ENCODE measurements at regions not wholly inside any gene's neighbourhood (a gene's known extent, or its start where the extent isn't known, plus 50 kb on each side); places are given as distances from the start of the nearest gene placed in this dataset.

DNA sequence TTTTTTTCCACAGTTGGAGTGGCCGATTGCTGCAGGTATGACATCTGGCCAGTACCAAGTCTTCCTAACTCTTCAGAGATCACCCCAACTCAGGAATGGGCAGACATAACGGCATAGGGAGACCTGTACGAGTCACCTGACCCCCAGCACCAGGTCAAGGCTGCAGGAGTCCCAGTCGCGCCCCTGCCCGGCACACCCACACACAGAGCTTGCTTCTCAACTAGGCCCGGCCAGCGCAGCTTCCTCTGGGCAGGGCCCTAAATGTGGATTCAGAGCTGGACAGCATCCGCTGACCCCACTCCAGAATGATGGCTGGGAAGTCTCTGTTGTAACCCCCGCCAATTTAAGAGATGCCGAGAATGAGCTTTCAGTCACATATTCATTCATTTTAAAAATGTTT, 58.8 kb upstream of the CLDN14 start:
- DNase-seq (ENCODE audit: low read depth, low spot score), result no peak
- no peaks in the 10 kb centered on the region for H3K36me3 ChIP-seq (ENCODE audit: control insufficient read depth in 2 of 2, extremely low read depth in 1 of 2, insufficient read depth in 2 of 2, low read length in 2 of 2)
- FAIRE-seq, result no peak
- no peaks in the 10 kb centered on the region for H3K9me3 ChIP-seq (ENCODE audit: control insufficient read depth, low read depth, low read length)
- no peak overlapping the region for H3K9ac ChIP-seq (ENCODE audit: control insufficient read depth, extremely low read depth, insufficient read depth, low read length)
- no peak overlapping the region for H3K4me2 ChIP-seq (ENCODE audit: control insufficient read depth, extremely low read depth, insufficient read depth, low read depth, low read length)
- no peaks in the 10 kb centered on the region for H3K79me2 ChIP-seq (ENCODE audit: control insufficient read depth, insufficient read depth, low read length)
- no peak overlapping the region for H3K27ac ChIP-seq (ENCODE audit: control insufficient read depth, insufficient read depth, low read length)
- H4K20me1 ChIP-seq (ENCODE audit: control insufficient read depth, extremely low read depth, insufficient read depth, low read length), result no peaks in the 10 kb centered on the region
- dilution Hi-C loops (cut with MboI; ENCODE audit: extremely low pct_ligation_motif_present, low sequenced_read_pairs), result no loop called here
- peaks cover 29% of the 10 kb centered on the region for H3K27me3 ChIP-seq (ENCODE audit: control insufficient read depth, extremely low read depth, insufficient read depth, low read length)
- no peaks in the 10 kb centered on the region for H3K9me1 ChIP-seq (ENCODE audit: control insufficient read depth, extremely low read depth, insufficient read depth, low read length)
- no peak overlapping the region for H2AFZ ChIP-seq (ENCODE audit: control insufficient read depth, low read length)
- H3K4me3 ChIP-seq (ENCODE audit: control insufficient read depth in 2 of 3, extremely low read depth in 1 of 3, insufficient read depth in 2 of 3, low read depth in 1 of 3, low read length in 3 of 3), result no peak overlapping the region
- TF ChIP-seq, protein P1, sequence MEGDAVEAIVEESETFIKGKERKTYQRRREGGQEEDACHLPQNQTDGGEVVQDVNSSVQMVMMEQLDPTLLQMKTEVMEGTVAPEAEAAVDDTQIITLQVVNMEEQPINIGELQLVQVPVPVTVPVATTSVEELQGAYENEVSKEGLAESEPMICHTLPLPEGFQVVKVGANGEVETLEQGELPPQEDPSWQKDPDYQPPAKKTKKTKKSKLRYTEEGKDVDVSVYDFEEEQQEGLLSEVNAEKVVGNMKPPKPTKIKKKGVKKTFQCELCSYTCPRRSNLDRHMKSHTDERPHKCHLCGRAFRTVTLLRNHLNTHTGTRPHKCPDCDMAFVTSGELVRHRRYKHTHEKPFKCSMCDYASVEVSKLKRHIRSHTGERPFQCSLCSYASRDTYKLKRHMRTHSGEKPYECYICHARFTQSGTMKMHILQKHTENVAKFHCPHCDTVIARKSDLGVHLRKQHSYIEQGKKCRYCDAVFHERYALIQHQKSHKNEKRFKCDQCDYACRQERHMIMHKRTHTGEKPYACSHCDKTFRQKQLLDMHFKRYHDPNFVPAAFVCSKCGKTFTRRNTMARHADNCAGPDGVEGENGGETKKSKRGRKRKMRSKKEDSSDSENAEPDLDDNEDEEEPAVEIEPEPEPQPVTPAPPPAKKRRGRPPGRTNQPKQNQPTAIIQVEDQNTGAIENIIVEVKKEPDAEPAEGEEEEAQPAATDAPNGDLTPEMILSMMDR (optimal IDR thresholded peaks at IDR 0.05 in 1 of 3, IDR thresholded peaks at IDR 0.05 in 1 of 3, conservative IDR thresholded peaks at IDR 0.05 in 1 of 3; ENCODE audit: extremely low read depth in 1 of 3, insufficient read depth in 2 of 3, low read length in 3 of 3), result no peak
- TF ChIP-seq EZH2 (IDR thresholded peaks at IDR 0.05; ENCODE audit: low read length), result no peak
- no peaks in the 10 kb centered on the region for H3K4me1 ChIP-seq (ENCODE audit: control insufficient read depth, extremely low read depth, insufficient read depth, low read length)

GRCh38 chr21:36539434-36540150, 59.7 kb upstream of the CLDN14 start:
- DNase-seq (ENCODE audit: low read depth, low spot score) (no peak), FAIRE-seq (no peak)
- Histone ChIP-seq H4K20me1 (ENCODE audit: control insufficient read depth, extremely low read depth, insufficient read depth, low read length) (no peaks in the 10 kb centered on the region), H3K27me3 (ENCODE audit: control insufficient read depth, extremely low read depth, insufficient read depth, low read length) (peaks cover 35% of the 10 kb centered on the region), H3K36me3 (ENCODE audit: control insufficient read depth in 2 of 2, extremely low read depth in 1 of 2, insufficient read depth in 2 of 2, low read length in 2 of 2) (no peaks in the 10 kb centered on the region), H3K4me2 (ENCODE audit: control insufficient read depth, extremely low read depth, insufficient read depth, low read depth, low read length) (no peak overlapping the region), H3K4me1 (ENCODE audit: control insufficient read depth, extremely low read depth, insufficient read depth, low read length) (no peaks in the 10 kb centered on the region), H3K27ac (ENCODE audit: control insufficient read depth, insufficient read depth, low read length) (no peak overlapping the region), H3K9me3 (ENCODE audit: control insufficient read depth, low read depth, low read length) (no peaks in the 10 kb centered on the region), H3K9ac (ENCODE audit: control insufficient read depth, extremely low read depth, insufficient read depth, low read length) (no peak overlapping the region), H3K79me2 (ENCODE audit: control insufficient read depth, insufficient read depth, low read length) (no peaks in the 10 kb centered on the region), H3K9me1 (ENCODE audit: control insufficient read depth, extremely low read depth, insufficient read depth, low read length) (no peaks in the 10 kb centered on the region), H2AFZ (ENCODE audit: control insufficient read depth, low read length) (no peak overlapping the region), H3K4me3 (ENCODE audit: control insufficient read depth in 2 of 3, extremely low read depth in 1 of 3, insufficient read depth in 2 of 3, low read depth in 1 of 3, low read length in 3 of 3) (no peak overlapping the region)
- no peak for TF ChIP-seq EZH2 (IDR thresholded peaks at IDR 0.05; ENCODE audit: low read length)
- TF ChIP-seq, protein P1 (optimal IDR thresholded peaks at IDR 0.05 in 1 of 3, IDR thresholded peaks at IDR 0.05 in 1 of 3, conservative IDR thresholded peaks at IDR 0.05 in 1 of 3; ENCODE audit: extremely low read depth in 1 of 3, insufficient read depth in 2 of 3, low read length in 3 of 3), result no peak
- dilution Hi-C loops (cut with MboI; ENCODE audit: extremely low pct_ligation_motif_present, low sequenced_read_pairs), result no loop called here

Measured in keratinocyte (primary cell).